Vagina (tissue), 2 donors: ENCODE measurements at regions not wholly inside any gene's neighbourhood (a gene's known extent, or its start where the extent isn't known, plus 50 kb on each side); places are given as distances from the start of the nearest gene placed in this dataset.

ENCODE experiments used
- DNase-seq, 2 donors: peaks; one replicate each; pipeline ENCODE4 v3.0.0-alpha.2; 2017; ENCODE audit errors: extremely low spot score in 2 of 2
- H3K27ac ChIP-seq: fragments of 200-600 bp; sonication (generic); one replicate; pipeline ENCODE4 v1.5.1; 2019
- H3K27me3 ChIP-seq: fragments of 200-600 bp; sonication (generic); one replicate; pipeline ENCODE4 v1.5.1; 2019
- H3K36me3 ChIP-seq, 2 donors: fragments of 200-600 bp; sonication (generic); one replicate each; pipeline ENCODE4 v1.5.1; 2017 to 2019
- H3K4me1 ChIP-seq: fragments of 200-600 bp; sonication (generic); one replicate; pipeline ENCODE4 v1.5.1; 2019
- H3K4me3 ChIP-seq, 2 donors: fragments of 200-600 bp; sonication (generic); 1 replicate in 1 of 2; 2 replicates in 1 of 2; pipeline ENCODE4 v1.5.1; 2016 to 2019
- H3K9me3 ChIP-seq: fragments of 200-600 bp; sonication (generic); one replicate; pipeline ENCODE4 v1.5.1; 2019
- POLR2A ChIP-seq, 2 donors: fragments of 450-650 bp; IDR thresholded peaks; one replicate each; pipeline ENCODE4 v1.6.1; 2017; ENCODE audit warnings: antibody characterized with exemption in 2 of 2, mild to moderate bottlenecking in 2 of 2, moderate library complexity in 2 of 2
- POLR2AphosphoS5 ChIP-seq, 2 donors: sonication (generic); formaldehyde crosslinking; IDR thresholded peaks; one replicate each; pipeline ENCODE4 v1.9.0; 2017; ENCODE audit warnings: antibody characterized with exemption in 2 of 2, mild to moderate bottlenecking in 2 of 2, low read depth in 1 of 2; ENCODE audit not compliant: insufficient read depth in 1 of 2
- intact Hi-C: fragments of 100-400 bp; cut with DNase I; formaldehyde crosslinking; loops from one replicate; pipeline ENCODE4 v1.15.1; 2023
- TF ChIP-seq, protein P1 (sequence below), 3 experiments: fragments of 450-650 bp in 2 of 3; fragments of 200-600 bp in 1 of 3; sonication (generic) in 1 of 3; IDR thresholded peaks; one replicate each; pipeline ENCODE4 v1.5.1; 2017 to 2019; ENCODE audit warnings: antibody characterized with exemption in 3 of 3, mild to moderate bottlenecking in 2 of 3, moderate library complexity in 2 of 3

DNA sequence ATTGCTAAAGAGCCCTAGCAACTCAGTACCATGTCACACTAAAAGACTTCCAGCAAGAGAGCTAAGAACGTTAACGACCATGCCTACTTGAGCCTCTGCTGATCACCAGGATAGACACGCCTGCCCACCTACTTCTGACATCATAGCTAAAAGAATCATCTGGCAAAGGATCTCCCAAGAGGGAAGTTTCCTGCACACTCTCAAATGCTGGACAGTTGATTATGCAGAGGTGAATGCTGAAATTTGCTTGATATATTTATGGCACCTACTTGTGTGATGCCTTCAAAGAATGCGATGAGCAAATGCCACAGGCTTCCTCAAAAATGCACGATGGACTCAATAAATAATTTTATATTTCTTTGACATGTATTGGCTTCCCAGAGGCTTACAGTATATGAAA, 113.6 kb downstream of the GALC start:
- intact Hi-C loops, result no loop called here
- Histone ChIP-seq H3K4me3 (no peak overlapping the region), H3K9me3 (no peaks in the 10 kb centered on the region), H3K27ac (no peak overlapping the region), H3K36me3 (no peaks in the 10 kb centered on the region), H3K27me3 (no peaks in the 10 kb centered on the region), H3K4me1 (no peaks in the 10 kb centered on the region)
- no peak for DNase-seq
- TF ChIP-seq, protein P1, sequence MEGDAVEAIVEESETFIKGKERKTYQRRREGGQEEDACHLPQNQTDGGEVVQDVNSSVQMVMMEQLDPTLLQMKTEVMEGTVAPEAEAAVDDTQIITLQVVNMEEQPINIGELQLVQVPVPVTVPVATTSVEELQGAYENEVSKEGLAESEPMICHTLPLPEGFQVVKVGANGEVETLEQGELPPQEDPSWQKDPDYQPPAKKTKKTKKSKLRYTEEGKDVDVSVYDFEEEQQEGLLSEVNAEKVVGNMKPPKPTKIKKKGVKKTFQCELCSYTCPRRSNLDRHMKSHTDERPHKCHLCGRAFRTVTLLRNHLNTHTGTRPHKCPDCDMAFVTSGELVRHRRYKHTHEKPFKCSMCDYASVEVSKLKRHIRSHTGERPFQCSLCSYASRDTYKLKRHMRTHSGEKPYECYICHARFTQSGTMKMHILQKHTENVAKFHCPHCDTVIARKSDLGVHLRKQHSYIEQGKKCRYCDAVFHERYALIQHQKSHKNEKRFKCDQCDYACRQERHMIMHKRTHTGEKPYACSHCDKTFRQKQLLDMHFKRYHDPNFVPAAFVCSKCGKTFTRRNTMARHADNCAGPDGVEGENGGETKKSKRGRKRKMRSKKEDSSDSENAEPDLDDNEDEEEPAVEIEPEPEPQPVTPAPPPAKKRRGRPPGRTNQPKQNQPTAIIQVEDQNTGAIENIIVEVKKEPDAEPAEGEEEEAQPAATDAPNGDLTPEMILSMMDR (IDR thresholded peaks at IDR 0.05), result no peak
- TF ChIP-seq POLR2A (IDR thresholded peaks at IDR 0.05) (no peak), POLR2AphosphoS5 (IDR thresholded peaks at IDR 0.05; ENCODE audit: insufficient read depth in 1 of 2, low read depth in 1 of 2) (no peak)

DNA sequence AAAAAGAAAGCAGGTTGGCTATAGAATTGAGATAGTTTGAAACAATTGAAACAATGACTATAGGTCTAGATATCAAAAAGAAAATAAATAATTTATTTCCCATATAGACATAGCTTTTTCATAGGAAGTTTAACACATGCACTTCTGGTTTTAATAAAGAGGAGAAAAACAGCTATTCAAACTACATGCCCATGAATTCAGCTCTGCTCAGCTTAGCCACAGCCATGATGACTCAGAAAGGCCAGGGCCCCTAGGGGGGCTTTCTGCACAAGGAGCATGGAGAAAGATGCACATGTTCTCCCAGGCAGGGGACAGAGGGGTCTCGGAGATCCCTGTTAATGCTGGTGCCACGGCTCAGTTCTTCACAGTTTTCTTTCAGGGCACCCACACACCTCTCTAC, 114.0 kb downstream of the GALC start:
- intact Hi-C loops, result no loop called here
- no peaks in the 10 kb centered on the region for H3K4me1 ChIP-seq
- TF ChIP-seq POLR2AphosphoS5 (IDR thresholded peaks at IDR 0.05; ENCODE audit: insufficient read depth in 1 of 2, low read depth in 1 of 2) (no peak), POLR2A (IDR thresholded peaks at IDR 0.05) (no peak)
- TF ChIP-seq, protein P1 (IDR thresholded peaks at IDR 0.05), result no peak

DNA sequence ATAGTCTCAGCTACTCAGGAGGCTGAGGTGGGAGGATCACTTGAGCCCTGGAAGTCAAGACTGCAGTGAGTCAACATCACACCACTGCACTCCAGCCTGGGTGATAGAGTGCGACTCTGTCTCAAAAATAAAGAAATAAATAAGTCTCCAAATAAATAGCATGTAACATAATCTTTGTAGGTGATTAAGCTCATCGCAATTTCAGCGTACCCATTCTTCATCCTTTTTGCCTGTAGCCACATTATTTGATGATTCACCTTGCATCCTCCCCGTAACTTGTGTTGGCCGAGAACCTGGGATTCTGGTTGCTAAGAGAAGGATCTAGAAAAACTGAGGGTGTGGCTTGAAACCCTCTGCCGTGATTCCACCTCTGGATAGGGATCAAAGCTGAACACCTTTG, 115.1 kb downstream of the GALC start:
- Histone ChIP-seq H3K4me3 (no peak overlapping the region), H3K4me1 (no peaks in the 10 kb centered on the region), H3K9me3 (no peaks in the 10 kb centered on the region), H3K36me3 (no peaks in the 10 kb centered on the region), H3K27ac (no peak overlapping the region), H3K27me3 (no peaks in the 10 kb centered on the region)
- DNase-seq, result no peak
- intact Hi-C loops, result no loop called here
- no peak for TF ChIP-seq POLR2A (IDR thresholded peaks at IDR 0.05)

More for the DNA sequence above, 114.0 kb downstream of the GALC start:
- H3K4me3 ChIP-seq, result no peak overlapping the region
- no peaks in the 10 kb centered on the region for H3K27me3 ChIP-seq
- no peaks in the 10 kb centered on the region for H3K9me3 ChIP-seq
- no peak for DNase-seq
- H3K27ac ChIP-seq, result no peak overlapping the region
- H3K36me3 ChIP-seq, result no peaks in the 10 kb centered on the region

DNA sequence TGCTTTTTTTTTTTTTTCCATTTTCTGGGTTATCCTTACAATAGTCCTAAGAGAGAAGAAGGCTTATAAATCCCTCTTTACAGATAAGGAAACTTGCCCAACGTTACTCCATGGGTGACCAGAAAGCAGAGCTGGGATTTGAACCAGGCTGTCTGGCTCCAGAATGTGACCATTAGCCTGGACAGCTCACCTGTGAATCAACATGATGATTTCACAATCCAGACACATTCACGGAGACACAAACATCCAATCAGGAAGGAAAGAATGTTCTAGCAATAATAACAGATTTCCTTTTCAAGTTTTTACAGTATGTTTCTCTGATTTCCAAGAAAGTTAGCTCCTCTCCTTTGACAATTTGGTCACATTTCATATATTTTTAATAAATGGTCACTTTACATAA, 118.3 kb downstream of the GALC start:
- intact Hi-C loops, result no loop called here

DNA sequence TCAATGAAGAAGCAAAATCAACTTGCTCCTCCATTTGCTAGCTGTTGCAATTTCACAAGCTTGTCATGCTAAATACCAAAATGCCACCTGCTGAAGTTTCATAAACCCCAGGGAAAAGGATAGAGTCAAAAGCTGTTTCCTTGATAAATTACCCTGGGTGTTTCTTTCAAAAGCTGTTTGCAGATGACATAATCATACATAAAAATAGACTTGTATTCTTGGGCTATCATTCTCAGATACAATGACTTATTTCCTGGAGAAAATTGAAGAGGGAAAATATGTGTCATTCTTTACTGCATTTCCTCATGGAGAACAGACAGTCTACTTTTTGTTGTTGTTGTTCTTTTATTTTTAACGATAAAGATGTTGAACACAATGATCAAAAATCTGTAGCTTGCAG, 119.2 kb downstream of the GALC start:
- TF ChIP-seq POLR2A (IDR thresholded peaks at IDR 0.05) (no peak), POLR2AphosphoS5 (IDR thresholded peaks at IDR 0.05; ENCODE audit: insufficient read depth in 1 of 2, low read depth in 1 of 2) (no peak)
- TF ChIP-seq, protein P1 (IDR thresholded peaks at IDR 0.05), result no peak
- H3K4me3 ChIP-seq, result no peak overlapping the region
- H3K27ac ChIP-seq, result no peak overlapping the region
- H3K36me3 ChIP-seq, result no peaks in the 10 kb centered on the region
- intact Hi-C loops, result no loop called here
- no peaks in the 10 kb centered on the region for H3K9me3 ChIP-seq
- no peaks in the 10 kb centered on the region for H3K4me1 ChIP-seq
- no peak for DNase-seq
- H3K27me3 ChIP-seq, result no peaks in the 10 kb centered on the region

More for the DNA sequence above, 118.3 kb downstream of the GALC start:
- TF ChIP-seq, protein P1 (IDR thresholded peaks at IDR 0.05), result no peak
- TF ChIP-seq POLR2AphosphoS5 (IDR thresholded peaks at IDR 0.05; ENCODE audit: insufficient read depth in 1 of 2, low read depth in 1 of 2) (no peak), POLR2A (IDR thresholded peaks at IDR 0.05) (no peak)
- H3K27me3 ChIP-seq, result no peaks in the 10 kb centered on the region
- no peak for DNase-seq
- no peaks in the 10 kb centered on the region for H3K36me3 ChIP-seq
- H3K4me3 ChIP-seq, result no peak overlapping the region
- H3K27ac ChIP-seq, result no peak overlapping the region
- no peaks in the 10 kb centered on the region for H3K9me3 ChIP-seq
- no peaks in the 10 kb centered on the region for H3K4me1 ChIP-seq
